Gastroesophageal sphincter (tissue), 3 donors: ENCODE measurements at regions not wholly inside any gene's neighbourhood (a gene's known extent, or its start where the extent isn't known, plus 50 kb on each side); places are given as distances from the start of the nearest gene placed in this dataset.

Experiments used
- CTCF ChIP-seq, 4 experiments: fragments of 200-600 bp in 2 of 4; fragments of 450-650 bp in 2 of 4; sonication (generic) in 1 of 4; IDR thresholded peaks; one replicate each; pipeline ENCODE4 v1.5.1; 2017 to 2019; ENCODE audit warnings: antibody characterized with exemption in 4 of 4, mild to moderate bottlenecking in 2 of 4, moderate library complexity in 2 of 4
- POLR2A ChIP-seq, 2 donors: fragments of 450-650 bp; IDR thresholded peaks; one replicate each; pipeline ENCODE4 v1.6.1; 2017; ENCODE audit warnings: antibody characterized with exemption in 2 of 2, mild to moderate bottlenecking in 2 of 2, moderate library complexity in 1 of 2

- no peak for TF ChIP-seq CTCF (IDR thresholded peaks at IDR 0.05)
- no peak for TF ChIP-seq POLR2A (IDR thresholded peaks at IDR 0.05)
Measured at GRCh38 chrX:137198040-137198439, 164.2 kb upstream of the GPR101 start.
